Body of pancreas (tissue), 4 donors: ENCODE measurements at regions not wholly inside any gene's neighbourhood (a gene's known extent, or its start where the extent isn't known, plus 50 kb on each side); places are given as distances from the start of the nearest gene placed in this dataset.

ENCODE experiments used
- ATAC-seq: fragments of 150-250 bp; one replicate; pipeline ENCODE4 v1.9.1; 2016
- DNase-seq, 4 donors: peaks; one replicate each; pipeline ENCODE4 v3.0.0-alpha.2; 2019
- H3K27ac ChIP-seq, 4 donors: fragments of 200-600 bp; sonication (generic); 1 replicate in 3 of 4; 2 replicates in 1 of 4; pipeline versions ENCODE4 v1.5.1 to v1.6.1; 2016 to 2019; ENCODE audit warnings: mild to moderate bottlenecking in 1 of 4, mixed read lengths in 1 of 4, moderate library complexity in 1 of 4
- H3K27me3 ChIP-seq, 2 donors: fragments of 200-600 bp; sonication (generic); one replicate each; pipeline ENCODE4 v1.6.0; 2016; ENCODE audit warnings: mild to moderate bottlenecking in 1 of 2
- H3K36me3 ChIP-seq, 2 donors: fragments of 200-600 bp; sonication (generic); replicated peaks in 1 of 2; 2 replicates each; pipeline ENCODE4 v1.5.1; 2016; ENCODE audit warnings: low read depth in 2 of 2; ENCODE audit not compliant: insufficient read depth in 1 of 2
- H3K4me1 ChIP-seq: fragments of 200-600 bp; sonication (generic); one replicate; pipeline ENCODE4 v1.6.0; 2016
- H3K4me3 ChIP-seq, 2 donors: fragments of 200-600 bp; sonication (generic); 1 replicate in 1 of 2; 2 replicates in 1 of 2; pipeline ENCODE4 v1.5.1; 2016 to 2019
- H3K9me3 ChIP-seq, 3 donors: fragments of 200-600 bp; sonication (generic); 1 replicate in 2 of 3; 2 replicates in 1 of 3; pipeline ENCODE4 v1.5.1; 2016
- POLR2A ChIP-seq, 3 donors: fragments of 450-650 bp; IDR thresholded peaks; one replicate each; pipeline ENCODE4 v1.6.1; 2016; ENCODE audit warnings: antibody characterized with exemption in 3 of 3, mild to moderate bottlenecking in 2 of 3
- WGBS, 2 donors: methylation state at CpG; one replicate each; pipeline ENCODE4 v1.1.5; 2017; 5-methylcytosine and 5-hydroxymethylcytosine counted together
- intact Hi-C: fragments of 100-400 bp; cut with DNase I; formaldehyde crosslinking; loops from one replicate; pipeline ENCODE4 v1.15.1; 2023
- TF ChIP-seq, protein P1 (sequence below), 7 experiments: fragments of 450-650 bp in 4 of 7; fragments of 200-600 bp in 3 of 7; sonication (generic) in 3 of 7; IDR thresholded peaks; one replicate each; pipeline ENCODE4 v1.5.1; 2016 to 2019; ENCODE audit warnings: antibody characterized with exemption in 7 of 7

GRCh38 chr5:52469835-52470234, 317.9 kb upstream of the ITGA1 start:
- 59 to 73% methylated on average over 1 of the region's 1 CpG for WGBS, 2 donors
- no peaks in the 10 kb centered on the region for H3K36me3 ChIP-seq
- ATAC-seq (no peak), DNase-seq (no peak)
- H3K4me1 ChIP-seq, result no peaks in the 10 kb centered on the region
- TF ChIP-seq POLR2A (IDR thresholded peaks at IDR 0.05), result no peak
- TF ChIP-seq, protein P1, sequence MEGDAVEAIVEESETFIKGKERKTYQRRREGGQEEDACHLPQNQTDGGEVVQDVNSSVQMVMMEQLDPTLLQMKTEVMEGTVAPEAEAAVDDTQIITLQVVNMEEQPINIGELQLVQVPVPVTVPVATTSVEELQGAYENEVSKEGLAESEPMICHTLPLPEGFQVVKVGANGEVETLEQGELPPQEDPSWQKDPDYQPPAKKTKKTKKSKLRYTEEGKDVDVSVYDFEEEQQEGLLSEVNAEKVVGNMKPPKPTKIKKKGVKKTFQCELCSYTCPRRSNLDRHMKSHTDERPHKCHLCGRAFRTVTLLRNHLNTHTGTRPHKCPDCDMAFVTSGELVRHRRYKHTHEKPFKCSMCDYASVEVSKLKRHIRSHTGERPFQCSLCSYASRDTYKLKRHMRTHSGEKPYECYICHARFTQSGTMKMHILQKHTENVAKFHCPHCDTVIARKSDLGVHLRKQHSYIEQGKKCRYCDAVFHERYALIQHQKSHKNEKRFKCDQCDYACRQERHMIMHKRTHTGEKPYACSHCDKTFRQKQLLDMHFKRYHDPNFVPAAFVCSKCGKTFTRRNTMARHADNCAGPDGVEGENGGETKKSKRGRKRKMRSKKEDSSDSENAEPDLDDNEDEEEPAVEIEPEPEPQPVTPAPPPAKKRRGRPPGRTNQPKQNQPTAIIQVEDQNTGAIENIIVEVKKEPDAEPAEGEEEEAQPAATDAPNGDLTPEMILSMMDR (IDR thresholded peaks at IDR 0.05), result no peak
- H3K9me3 ChIP-seq, result no peaks in the 10 kb centered on the region
- intact Hi-C loops, result no loop called here
- no peak overlapping the region for H3K27ac ChIP-seq
- H3K4me3 ChIP-seq, result no peak overlapping the region
- H3K27me3 ChIP-seq, result no peaks in the 10 kb centered on the region

GRCh38 chr5:52476346-52476745, 311.4 kb upstream of the ITGA1 start:
- intact Hi-C loops, result no loop called here
- H3K9me3 ChIP-seq, result no peaks in the 10 kb centered on the region
- no peaks in the 10 kb centered on the region for H3K4me1 ChIP-seq
- no peak for ATAC-seq
- no peak overlapping the region for H3K27ac ChIP-seq
- 65 to 75% methylated on average over 1 of the region's 1 CpG for WGBS, 2 donors
- TF ChIP-seq, protein P1 (IDR thresholded peaks at IDR 0.05), result no peak
- TF ChIP-seq POLR2A (IDR thresholded peaks at IDR 0.05), result no peak
- no peaks in the 10 kb centered on the region for H3K27me3 ChIP-seq
- no peaks in the 10 kb centered on the region for H3K36me3 ChIP-seq
- DNase-seq, result no peak
- H3K4me3 ChIP-seq, result no peak overlapping the region

DNA sequence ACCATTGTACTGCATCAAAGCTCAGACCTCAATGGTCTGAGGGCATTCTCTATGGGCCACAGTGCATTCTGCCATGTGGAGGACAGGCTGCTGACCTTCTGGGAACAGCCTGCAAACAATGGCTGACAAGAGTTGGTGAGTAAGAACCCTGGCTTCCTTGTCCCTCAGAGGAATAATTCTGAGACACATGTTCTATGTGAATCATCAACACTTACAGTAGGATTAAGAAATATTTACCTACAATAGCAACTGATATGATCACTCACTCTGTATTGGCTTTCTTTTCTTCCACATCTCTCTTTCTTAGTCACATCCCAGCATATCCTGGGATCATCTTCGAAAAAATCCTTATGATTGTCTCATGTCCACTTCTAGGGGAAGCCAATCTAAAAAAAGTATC, 306.5 kb upstream of the ITGA1 start:
- no peak for DNase-seq
- no peaks in the 10 kb centered on the region for H3K27me3 ChIP-seq
- H3K36me3 ChIP-seq, result no peaks in the 10 kb centered on the region
- no peaks in the 10 kb centered on the region for H3K4me1 ChIP-seq
- ATAC-seq, result no peak
- no peak for TF ChIP-seq POLR2A (IDR thresholded peaks at IDR 0.05)
- TF ChIP-seq, protein P1 (IDR thresholded peaks at IDR 0.05), result no peak
- 50 to 63% methylated on average over 1 of the region's 1 CpG for WGBS, 2 donors
- no peak overlapping the region for H3K4me3 ChIP-seq
- H3K9me3 ChIP-seq, result no peaks in the 10 kb centered on the region
- intact Hi-C loops, result no loop called here
- no peak overlapping the region for H3K27ac ChIP-seq

- no peak overlapping the region for H3K27ac ChIP-seq
- H3K36me3 ChIP-seq, result no peaks in the 10 kb centered on the region
- DNase-seq (no peak), ATAC-seq (no peak)
- no peaks in the 10 kb centered on the region for H3K27me3 ChIP-seq
- no peaks in the 10 kb centered on the region for H3K4me1 ChIP-seq
- no peaks in the 10 kb centered on the region for H3K9me3 ChIP-seq
- TF ChIP-seq POLR2A (IDR thresholded peaks at IDR 0.05), result no peak
- TF ChIP-seq, protein P1 (IDR thresholded peaks at IDR 0.05), result no peak
- H3K4me3 ChIP-seq, result no peak overlapping the region
- WGBS, 2 donors, result 19 to 52% methylated on average over 2 of the region's 2 CpGs
- intact Hi-C loops, result no loop called here
These were observed 305.9 kb upstream of the ITGA1 start for GRCh38 chr5:52481851-52482250.

GRCh38 chr5:52491071-52491787, 296.5 kb upstream of the ITGA1 start:
- Histone ChIP-seq H3K36me3 (no peaks in the 10 kb centered on the region), H3K4me3 (no peak overlapping the region), H3K27ac (no peak overlapping the region), H3K9me3 (no peaks in the 10 kb centered on the region), H3K27me3 (no peaks in the 10 kb centered on the region), H3K4me1 (no peaks in the 10 kb centered on the region)
- TF ChIP-seq, protein P1 (IDR thresholded peaks at IDR 0.05), result no peak
- TF ChIP-seq POLR2A (IDR thresholded peaks at IDR 0.05), result no peak
- ATAC-seq (no peak), DNase-seq (peak in 1 of 4 donors; percentile 46)
- WGBS, 2 donors, result 36 to 45% methylated on average over 4 of the region's 4 CpGs
- intact Hi-C loops, result no loop called here
